Mucosa of descending colon (tissue), 3 donors: ENCODE measurements at regions not wholly inside any gene's neighbourhood (a gene's known extent, or its start where the extent isn't known, plus 50 kb on each side); places are given as distances from the start of the nearest gene placed in this dataset.
"Not testable (repeated sequence)": the region's sequence is repeated elsewhere in the genome, so short reads cannot be mapped to it uniquely, and the experiment has no call there.

ENCODE experiments used
- ATAC-seq: fragments of 200-7000 bp; cut with Tn5 transposase; one replicate; pipeline ENCODE4 v1.9.1; 2020; ENCODE audit warnings: mild to moderate bottlenecking, moderate library complexity
- DNase-seq, 3 donors: peaks; one replicate each; pipeline ENCODE4 v3.0.0-alpha.2; 2020
- H3K36me3 ChIP-seq: fragments of 200-600 bp; one replicate; pipeline ENCODE4 v1.8.0; 2021; ENCODE audit warnings: low read depth, mild to moderate bottlenecking
- H3K4me1 ChIP-seq: fragments of 200-600 bp; one replicate; pipeline ENCODE4 v1.8.0; 2021; ENCODE audit warnings: low read depth, mild to moderate bottlenecking
- H3K4me3 ChIP-seq: fragments of 200-600 bp; one replicate; pipeline ENCODE4 v1.8.0; 2021; ENCODE audit warnings: mild to moderate bottlenecking
- H3K9me3 ChIP-seq: fragments of 200-600 bp; one replicate; pipeline ENCODE4 v1.8.0; 2021; ENCODE audit warnings: mild to moderate bottlenecking
- intact Hi-C, 2 donors: fragments of 100-400 bp; cut with DNase I in 1 of 2; cut with micrococcal nuclease in 1 of 2; formaldehyde crosslinking; loops; one replicate each; pipeline versions ENCODE4 v1.11.0 to v1.11.1; 2022; cut with DNase I, micrococcal nuclease
- TF ChIP-seq, protein P1 (sequence below): fragments of 200-600 bp; IDR thresholded peaks from one replicate; pipeline ENCODE4 v1.8.0; 2022; ENCODE audit warnings: antibody characterized with exemption, mild to moderate bottlenecking
- donor health status: DM: no; HTN: no; CAD: no; lungs with moderate emphysema.
- donor health status: DM: no; HTN: no; CAD: no.
- donor health status: DM: no; HTN: yes; CAD: no.

DNA sequence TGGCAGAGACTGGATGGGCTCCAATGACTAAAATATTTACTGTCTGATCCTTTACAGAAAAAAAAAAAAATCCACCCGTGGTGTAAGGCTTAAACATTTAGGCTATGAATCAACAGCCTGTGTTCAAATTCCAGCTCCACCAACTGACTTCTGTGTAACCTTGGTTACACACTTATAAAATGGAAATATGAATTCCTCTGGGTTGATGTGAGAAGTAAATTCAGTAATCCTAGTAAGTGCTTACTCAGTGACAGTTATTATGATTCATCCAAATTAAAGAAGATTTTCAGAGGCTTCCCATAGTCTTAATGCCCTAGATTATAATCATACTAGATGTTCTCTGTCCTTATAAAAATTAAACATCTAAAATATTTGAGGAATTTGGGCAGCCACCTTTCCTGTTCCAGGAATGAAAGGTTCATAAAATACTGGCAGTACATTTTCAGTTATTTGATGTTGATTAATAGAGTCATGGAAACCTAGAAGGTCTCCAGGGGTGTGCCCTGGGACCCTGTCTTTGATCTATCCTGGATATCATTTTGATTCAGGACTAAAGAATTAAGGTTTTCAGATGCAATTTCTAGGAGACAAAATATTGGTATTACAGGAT is 180.3 kb upstream of the ZNF217 start:
- peaks cover 2% of the 10 kb centered on the region for H3K4me1 ChIP-seq
- ATAC-seq: peak; percentile 67
- no peak for DNase-seq
- no peaks in the 10 kb centered on the region for H3K9me3 ChIP-seq
- TF ChIP-seq, protein P1, sequence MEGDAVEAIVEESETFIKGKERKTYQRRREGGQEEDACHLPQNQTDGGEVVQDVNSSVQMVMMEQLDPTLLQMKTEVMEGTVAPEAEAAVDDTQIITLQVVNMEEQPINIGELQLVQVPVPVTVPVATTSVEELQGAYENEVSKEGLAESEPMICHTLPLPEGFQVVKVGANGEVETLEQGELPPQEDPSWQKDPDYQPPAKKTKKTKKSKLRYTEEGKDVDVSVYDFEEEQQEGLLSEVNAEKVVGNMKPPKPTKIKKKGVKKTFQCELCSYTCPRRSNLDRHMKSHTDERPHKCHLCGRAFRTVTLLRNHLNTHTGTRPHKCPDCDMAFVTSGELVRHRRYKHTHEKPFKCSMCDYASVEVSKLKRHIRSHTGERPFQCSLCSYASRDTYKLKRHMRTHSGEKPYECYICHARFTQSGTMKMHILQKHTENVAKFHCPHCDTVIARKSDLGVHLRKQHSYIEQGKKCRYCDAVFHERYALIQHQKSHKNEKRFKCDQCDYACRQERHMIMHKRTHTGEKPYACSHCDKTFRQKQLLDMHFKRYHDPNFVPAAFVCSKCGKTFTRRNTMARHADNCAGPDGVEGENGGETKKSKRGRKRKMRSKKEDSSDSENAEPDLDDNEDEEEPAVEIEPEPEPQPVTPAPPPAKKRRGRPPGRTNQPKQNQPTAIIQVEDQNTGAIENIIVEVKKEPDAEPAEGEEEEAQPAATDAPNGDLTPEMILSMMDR: no peak
- H3K4me3 ChIP-seq: no peak overlapping the region
- H3K36me3 ChIP-seq: no peaks in the 10 kb centered on the region
- intact Hi-C loops: no loop called here

DNA sequence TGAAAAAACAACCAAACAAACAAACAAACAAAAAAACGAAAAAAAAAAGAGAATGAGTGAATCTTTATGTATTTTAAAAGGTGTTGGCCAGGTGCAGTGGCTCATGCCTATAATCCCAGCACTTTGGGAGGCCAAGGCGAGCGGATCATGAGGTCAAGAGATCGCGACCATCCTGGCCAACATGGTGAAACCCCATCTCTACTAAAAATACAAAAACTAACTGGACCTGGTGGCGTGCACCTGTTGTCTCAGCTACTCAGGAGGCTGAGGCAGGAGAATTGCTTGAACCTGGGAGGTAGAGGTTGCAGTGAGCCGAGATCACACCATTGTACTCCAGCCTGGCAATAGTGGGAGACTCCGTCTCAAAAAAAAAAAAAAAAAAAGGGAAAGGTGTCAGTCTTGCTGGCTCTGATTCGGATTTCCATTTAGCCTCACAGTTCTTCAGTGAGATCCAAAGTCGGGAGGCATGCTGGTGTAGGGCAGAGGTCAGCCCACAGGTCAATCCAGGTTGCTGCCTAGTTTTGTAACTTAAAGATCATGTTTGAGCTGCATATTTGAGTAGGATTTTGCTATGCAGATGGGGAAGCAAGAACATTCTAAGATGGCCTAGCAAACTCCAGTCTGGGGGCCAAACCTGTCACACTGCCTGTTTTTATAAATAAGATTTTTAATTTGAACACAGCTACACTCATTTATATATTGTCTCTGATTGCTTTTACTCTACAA is 179.6 kb upstream of the ZNF217 start:
- H3K4me3 ChIP-seq, intact Hi-C loops, H3K36me3 ChIP-seq, H3K4me1 ChIP-seq, DNase-seq, ATAC-seq, H3K9me3 ChIP-seq: not testable (repeated sequence)

DNA sequence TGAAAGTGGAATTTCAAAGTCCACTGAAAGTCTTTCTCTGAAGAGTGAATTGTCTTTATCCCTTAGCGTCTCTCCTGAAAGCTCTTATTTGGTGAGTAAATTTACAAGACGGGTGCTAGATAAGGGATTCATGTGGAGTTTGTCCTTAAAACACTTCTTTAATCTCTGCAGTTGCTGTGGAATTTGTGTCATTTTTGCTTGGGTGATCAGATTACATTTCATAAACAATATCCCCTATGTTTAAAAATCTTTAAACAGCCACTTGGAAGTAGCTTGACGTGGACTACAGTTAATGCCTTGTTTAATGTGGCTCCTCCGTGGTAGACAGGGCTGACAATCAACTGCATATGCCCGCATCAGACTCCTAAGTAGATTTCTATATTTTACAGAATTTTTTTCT is 175.4 kb upstream of the ZNF217 start:
- H3K9me3 ChIP-seq: no peaks in the 10 kb centered on the region
- no peaks in the 10 kb centered on the region for H3K36me3 ChIP-seq
- intact Hi-C loops: no loop called here
- H3K4me1 ChIP-seq: peaks cover 6% of the 10 kb centered on the region
- no peak for DNase-seq
- no peak for ATAC-seq
- H3K4me3 ChIP-seq: no peak overlapping the region
- TF ChIP-seq, protein P1: no peak

DNA sequence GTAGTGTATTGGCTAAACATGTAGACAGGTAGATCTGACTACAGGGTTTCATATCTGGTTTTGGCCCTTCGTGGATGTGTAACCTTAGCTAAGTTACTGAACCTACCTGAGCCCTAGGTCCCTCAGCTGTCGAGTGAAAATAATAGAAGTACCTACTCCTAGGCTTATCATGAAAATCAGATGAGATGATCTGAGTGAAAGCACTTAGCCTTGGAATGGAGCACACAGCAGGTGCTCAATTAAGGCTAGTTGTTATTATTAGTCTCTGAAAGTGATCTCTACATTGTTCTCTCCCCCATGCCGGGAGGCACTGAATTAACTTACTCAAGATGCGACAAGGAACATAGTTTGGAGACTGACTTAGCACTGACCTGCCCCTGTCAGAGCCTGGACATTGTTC is 174.7 kb upstream of the ZNF217 start:
- H3K4me1 ChIP-seq: peaks cover 9% of the 10 kb centered on the region
- no peak for DNase-seq
- TF ChIP-seq, protein P1: no peak
- intact Hi-C loops: no loop called here
- ATAC-seq: no peak
- no peaks in the 10 kb centered on the region for H3K9me3 ChIP-seq
- no peak overlapping the region for H3K4me3 ChIP-seq
- H3K36me3 ChIP-seq: no peaks in the 10 kb centered on the region

DNA sequence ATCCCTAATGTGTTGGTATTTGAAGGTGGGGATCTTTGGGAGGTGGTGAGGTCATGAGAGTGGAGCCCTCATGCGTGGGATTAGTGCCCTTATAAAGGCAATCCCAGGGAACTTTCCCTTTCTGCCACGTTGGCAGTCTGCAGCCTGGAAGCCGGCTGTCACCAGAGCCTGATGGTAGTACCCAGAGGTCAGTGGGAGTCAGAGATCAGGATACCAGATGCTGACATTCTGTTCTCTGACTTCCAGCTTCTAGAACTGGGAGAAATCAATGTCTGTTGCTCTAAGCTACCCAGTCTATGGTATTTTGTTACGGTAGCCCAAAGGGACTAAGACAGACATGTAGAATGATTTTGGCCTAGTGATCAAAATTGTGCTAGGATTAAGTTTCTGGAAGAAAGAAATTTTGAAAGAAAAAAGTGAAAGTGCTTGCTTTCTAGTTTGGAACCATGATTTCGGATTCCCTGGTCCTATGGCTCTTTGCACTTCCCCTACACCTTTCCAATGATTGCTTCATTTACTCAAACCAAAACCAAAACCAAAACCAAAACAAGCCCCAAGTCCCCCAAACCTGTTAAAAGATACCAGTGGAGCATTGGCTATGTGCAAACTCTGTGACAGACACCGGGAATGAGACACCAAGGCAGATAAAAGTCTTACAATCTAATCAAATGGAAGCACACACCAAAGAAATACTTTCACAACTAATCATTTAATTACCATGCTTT is 173.7 kb upstream of the ZNF217 start:
- Histone ChIP-seq H3K4me1 (peaks cover 9% of the 10 kb centered on the region), H3K9me3 (no peaks in the 10 kb centered on the region), H3K4me3 (no peak overlapping the region), H3K36me3 (no peaks in the 10 kb centered on the region)
- DNase-seq (no peak), ATAC-seq (no peak)
- TF ChIP-seq, protein P1: no peak
- intact Hi-C loops: no loop called here

DNA sequence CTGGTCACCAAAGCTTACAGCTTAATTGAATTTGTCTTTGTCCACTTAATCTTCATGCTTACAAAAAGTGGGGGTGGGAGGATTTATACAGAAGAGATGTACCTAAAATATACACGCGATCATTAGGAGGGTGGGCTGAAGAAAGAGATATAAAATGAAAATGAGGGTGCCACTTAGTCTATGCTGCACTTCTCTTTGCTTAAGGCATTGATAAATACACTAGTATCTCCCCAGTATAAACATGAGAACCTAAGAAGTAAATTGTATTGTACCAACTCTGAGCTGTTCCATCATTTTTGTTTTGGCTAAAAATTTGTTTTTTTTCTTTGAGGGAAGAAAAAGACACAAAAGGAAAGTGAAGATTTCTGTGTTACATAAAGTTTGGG is 170.8 kb upstream of the ZNF217 start:
- DNase-seq (no peak), ATAC-seq (no peak)
- H3K4me1 ChIP-seq: peaks cover 9% of the 10 kb centered on the region
- intact Hi-C loops: no loop called here
- H3K9me3 ChIP-seq: no peaks in the 10 kb centered on the region
- H3K36me3 ChIP-seq: no peaks in the 10 kb centered on the region
- H3K4me3 ChIP-seq: no peak overlapping the region
- TF ChIP-seq, protein P1: no peak
